K562 (cell line): ENCODE measurements at regions not wholly inside any gene's neighbourhood (a gene's known extent, or its start where the extent isn't known, plus 50 kb on each side); places are given as distances from the start of the nearest gene placed in this dataset.

Source experiments
- CHD1 ChIP-seq: fragments of 200-600 bp; sonication (generic); IDR thresholded peaks from one replicate; pipeline ENCODE4 v1.6.1; 2012; ENCODE audit warnings: mild to moderate bottlenecking, moderate library complexity, low read length, inconsistent platforms
- DMBX1 ChIP-seq: fragments of 250-450 bp; sonication (Bioruptor Pico); IDR thresholded peaks from 2 replicates; pipeline ENCODE4 v1.8.0; 2022; ENCODE audit warnings: inconsistent platforms, mild to moderate bottlenecking, moderate library complexity, borderline replicate concordance
- IRF2 ChIP-seq: sonication (generic); formaldehyde crosslinking; IDR thresholded peaks from 2 replicates; pipeline ENCODE4 v1.8.1; 2022; ENCODE audit warnings: mild to moderate bottlenecking, missing genetic modification reagents
- KLF13 ChIP-seq: fragments of 450-650 bp; IDR thresholded peaks from 2 replicates; pipeline ENCODE4 v1.6.1; 2016; ENCODE audit warnings: missing genetic modification characterization, low read depth, mild to moderate bottlenecking, missing compliant biosample characterization, moderate library complexity, borderline replicate concordance
- MED1 ChIP-seq: sonication (generic); formaldehyde crosslinking; IDR thresholded peaks from 2 replicates; pipeline ENCODE4 v1.8.1; 2023; ENCODE audit warnings: missing genetic modification reagents, borderline replicate concordance
- NR2F6 ChIP-seq: fragments of 450-650 bp; formaldehyde crosslinking; IDR thresholded peaks from 2 replicates; pipeline ENCODE4 v1.4.0; 2020; ENCODE audit warnings: mild to moderate bottlenecking
- PPARD ChIP-seq: fragments of 250-450 bp; sonication (Bioruptor Pico); IDR thresholded peaks from 2 replicates; pipeline ENCODE4 v1.8.0; 2022; ENCODE audit warnings: inconsistent platforms, mild to moderate bottlenecking, moderate library complexity
- RNF2 ChIP-seq: sonication (generic); IDR thresholded peaks from 2 replicates; pipeline ENCODE4 v1.6.1; 2016
- SREBF2 ChIP-seq: sonication (generic); formaldehyde crosslinking; IDR thresholded peaks from 2 replicates; pipeline ENCODE4 v1.4.0; 2020; ENCODE audit warnings: mild to moderate bottlenecking, missing genetic modification reagents
- ZNF121 ChIP-seq: sonication (generic); formaldehyde crosslinking; conservative IDR thresholded peaks from 2 replicates; pipeline ENCODE4 v1.8.0; 2022; ENCODE audit warnings: missing genetic modification reagents
- TF ChIP-seq, protein P1 (sequence below): fragments of 250-450 bp; sonication (Bioruptor Pico); IDR thresholded peaks from 2 replicates; pipeline ENCODE4 v1.5.0; 2021; ENCODE audit warnings: mild to moderate bottlenecking, borderline replicate concordance
- TF ChIP-seq, protein P2 (sequence below): IDR thresholded peaks from 2 replicates; pipeline ENCODE4 v1.6.1; 2011; ENCODE audit not compliant: insufficient read length; ENCODE audit errors: extremely low read depth
- TF ChIP-seq, protein P3 (sequence below): fragments of 200-600 bp; sonication (generic); IDR thresholded peaks from one replicate; pipeline ENCODE4 v1.6.1; 2012; ENCODE audit warnings: mild to moderate bottlenecking, low read depth, low read length, inconsistent platforms

- TF ChIP-seq, protein P1, sequence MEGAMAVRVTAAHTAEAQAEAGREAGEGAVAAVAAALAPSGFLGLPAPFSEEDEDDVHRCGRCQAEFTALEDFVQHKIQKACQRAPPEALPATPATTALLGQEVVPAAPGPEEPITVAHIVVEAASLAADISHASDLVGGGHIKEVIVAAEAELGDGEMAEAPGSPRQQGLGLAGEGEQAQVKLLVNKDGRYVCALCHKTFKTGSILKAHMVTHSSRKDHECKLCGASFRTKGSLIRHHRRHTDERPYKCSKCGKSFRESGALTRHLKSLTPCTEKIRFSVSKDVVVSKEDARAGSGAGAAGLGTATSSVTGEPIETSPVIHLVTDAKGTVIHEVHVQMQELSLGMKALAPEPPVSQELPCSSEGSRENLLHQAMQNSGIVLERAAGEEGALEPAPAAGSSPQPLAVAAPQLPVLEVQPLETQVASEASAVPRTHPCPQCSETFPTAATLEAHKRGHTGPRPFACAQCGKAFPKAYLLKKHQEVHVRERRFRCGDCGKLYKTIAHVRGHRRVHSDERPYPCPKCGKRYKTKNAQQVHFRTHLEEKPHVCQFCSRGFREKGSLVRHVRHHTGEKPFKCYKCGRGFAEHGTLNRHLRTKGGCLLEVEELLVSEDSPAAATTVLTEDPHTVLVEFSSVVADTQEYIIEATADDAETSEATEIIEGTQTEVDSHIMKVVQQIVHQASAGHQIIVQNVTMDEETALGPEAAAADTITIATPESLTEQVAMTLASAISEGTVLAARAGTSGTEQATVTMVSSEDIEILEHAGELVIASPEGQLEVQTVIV (CRISPR knock-in tag), result no peak
- TF ChIP-seq ZNF121, result no peak
- TF ChIP-seq IRF2 (CRISPR knock-in tag), result no peak
- TF ChIP-seq MED1 (CRISPR knock-in tag), result no peak
- TF ChIP-seq CHD1, result no peak
- TF ChIP-seq SREBF2 (CRISPR knock-in tag), result no peak
- TF ChIP-seq RNF2, result peak; percentile 51; the same call in 1 of the 2 replicates
- TF ChIP-seq NR2F6 (CRISPR knock-in tag), result no peak
- TF ChIP-seq PPARD (CRISPR knock-in tag), result no peak
- TF ChIP-seq, protein P2, sequence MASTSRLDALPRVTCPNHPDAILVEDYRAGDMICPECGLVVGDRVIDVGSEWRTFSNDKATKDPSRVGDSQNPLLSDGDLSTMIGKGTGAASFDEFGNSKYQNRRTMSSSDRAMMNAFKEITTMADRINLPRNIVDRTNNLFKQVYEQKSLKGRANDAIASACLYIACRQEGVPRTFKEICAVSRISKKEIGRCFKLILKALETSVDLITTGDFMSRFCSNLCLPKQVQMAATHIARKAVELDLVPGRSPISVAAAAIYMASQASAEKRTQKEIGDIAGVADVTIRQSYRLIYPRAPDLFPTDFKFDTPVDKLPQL, result no peak
- no peak for TF ChIP-seq DMBX1 (CRISPR knock-in tag)
- TF ChIP-seq, protein P3, sequence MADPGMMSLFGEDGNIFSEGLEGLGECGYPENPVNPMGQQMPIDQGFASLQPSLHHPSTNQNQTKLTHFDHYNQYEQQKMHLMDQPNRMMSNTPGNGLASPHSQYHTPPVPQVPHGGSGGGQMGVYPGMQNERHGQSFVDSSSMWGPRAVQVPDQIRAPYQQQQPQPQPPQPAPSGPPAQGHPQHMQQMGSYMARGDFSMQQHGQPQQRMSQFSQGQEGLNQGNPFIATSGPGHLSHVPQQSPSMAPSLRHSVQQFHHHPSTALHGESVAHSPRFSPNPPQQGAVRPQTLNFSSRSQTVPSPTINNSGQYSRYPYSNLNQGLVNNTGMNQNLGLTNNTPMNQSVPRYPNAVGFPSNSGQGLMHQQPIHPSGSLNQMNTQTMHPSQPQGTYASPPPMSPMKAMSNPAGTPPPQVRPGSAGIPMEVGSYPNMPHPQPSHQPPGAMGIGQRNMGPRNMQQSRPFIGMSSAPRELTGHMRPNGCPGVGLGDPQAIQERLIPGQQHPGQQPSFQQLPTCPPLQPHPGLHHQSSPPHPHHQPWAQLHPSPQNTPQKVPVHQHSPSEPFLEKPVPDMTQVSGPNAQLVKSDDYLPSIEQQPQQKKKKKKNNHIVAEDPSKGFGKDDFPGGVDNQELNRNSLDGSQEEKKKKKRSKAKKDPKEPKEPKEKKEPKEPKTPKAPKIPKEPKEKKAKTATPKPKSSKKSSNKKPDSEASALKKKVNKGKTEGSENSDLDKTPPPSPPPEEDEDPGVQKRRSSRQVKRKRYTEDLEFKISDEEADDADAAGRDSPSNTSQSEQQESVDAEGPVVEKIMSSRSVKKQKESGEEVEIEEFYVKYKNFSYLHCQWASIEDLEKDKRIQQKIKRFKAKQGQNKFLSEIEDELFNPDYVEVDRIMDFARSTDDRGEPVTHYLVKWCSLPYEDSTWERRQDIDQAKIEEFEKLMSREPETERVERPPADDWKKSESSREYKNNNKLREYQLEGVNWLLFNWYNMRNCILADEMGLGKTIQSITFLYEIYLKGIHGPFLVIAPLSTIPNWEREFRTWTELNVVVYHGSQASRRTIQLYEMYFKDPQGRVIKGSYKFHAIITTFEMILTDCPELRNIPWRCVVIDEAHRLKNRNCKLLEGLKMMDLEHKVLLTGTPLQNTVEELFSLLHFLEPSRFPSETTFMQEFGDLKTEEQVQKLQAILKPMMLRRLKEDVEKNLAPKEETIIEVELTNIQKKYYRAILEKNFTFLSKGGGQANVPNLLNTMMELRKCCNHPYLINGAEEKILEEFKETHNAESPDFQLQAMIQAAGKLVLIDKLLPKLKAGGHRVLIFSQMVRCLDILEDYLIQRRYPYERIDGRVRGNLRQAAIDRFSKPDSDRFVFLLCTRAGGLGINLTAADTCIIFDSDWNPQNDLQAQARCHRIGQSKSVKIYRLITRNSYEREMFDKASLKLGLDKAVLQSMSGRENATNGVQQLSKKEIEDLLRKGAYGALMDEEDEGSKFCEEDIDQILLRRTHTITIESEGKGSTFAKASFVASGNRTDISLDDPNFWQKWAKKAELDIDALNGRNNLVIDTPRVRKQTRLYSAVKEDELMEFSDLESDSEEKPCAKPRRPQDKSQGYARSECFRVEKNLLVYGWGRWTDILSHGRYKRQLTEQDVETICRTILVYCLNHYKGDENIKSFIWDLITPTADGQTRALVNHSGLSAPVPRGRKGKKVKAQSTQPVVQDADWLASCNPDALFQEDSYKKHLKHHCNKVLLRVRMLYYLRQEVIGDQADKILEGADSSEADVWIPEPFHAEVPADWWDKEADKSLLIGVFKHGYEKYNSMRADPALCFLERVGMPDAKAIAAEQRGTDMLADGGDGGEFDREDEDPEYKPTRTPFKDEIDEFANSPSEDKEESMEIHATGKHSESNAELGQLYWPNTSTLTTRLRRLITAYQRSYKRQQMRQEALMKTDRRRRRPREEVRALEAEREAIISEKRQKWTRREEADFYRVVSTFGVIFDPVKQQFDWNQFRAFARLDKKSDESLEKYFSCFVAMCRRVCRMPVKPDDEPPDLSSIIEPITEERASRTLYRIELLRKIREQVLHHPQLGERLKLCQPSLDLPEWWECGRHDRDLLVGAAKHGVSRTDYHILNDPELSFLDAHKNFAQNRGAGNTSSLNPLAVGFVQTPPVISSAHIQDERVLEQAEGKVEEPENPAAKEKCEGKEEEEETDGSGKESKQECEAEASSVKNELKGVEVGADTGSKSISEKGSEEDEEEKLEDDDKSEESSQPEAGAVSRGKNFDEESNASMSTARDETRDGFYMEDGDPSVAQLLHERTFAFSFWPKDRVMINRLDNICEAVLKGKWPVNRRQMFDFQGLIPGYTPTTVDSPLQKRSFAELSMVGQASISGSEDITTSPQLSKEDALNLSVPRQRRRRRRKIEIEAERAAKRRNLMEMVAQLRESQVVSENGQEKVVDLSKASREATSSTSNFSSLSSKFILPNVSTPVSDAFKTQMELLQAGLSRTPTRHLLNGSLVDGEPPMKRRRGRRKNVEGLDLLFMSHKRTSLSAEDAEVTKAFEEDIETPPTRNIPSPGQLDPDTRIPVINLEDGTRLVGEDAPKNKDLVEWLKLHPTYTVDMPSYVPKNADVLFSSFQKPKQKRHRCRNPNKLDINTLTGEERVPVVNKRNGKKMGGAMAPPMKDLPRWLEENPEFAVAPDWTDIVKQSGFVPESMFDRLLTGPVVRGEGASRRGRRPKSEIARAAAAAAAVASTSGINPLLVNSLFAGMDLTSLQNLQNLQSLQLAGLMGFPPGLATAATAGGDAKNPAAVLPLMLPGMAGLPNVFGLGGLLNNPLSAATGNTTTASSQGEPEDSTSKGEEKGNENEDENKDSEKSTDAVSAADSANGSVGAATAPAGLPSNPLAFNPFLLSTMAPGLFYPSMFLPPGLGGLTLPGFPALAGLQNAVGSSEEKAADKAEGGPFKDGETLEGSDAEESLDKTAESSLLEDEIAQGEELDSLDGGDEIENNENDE, result no peak
- TF ChIP-seq KLF13, result no peak
Measured at GRCh38 chr3:101146946-101147345, 153.7 kb upstream of the ABI3BP start (continued).
